Epithelial cell of proximal tubule (primary cell): ENCODE measurements at regions not wholly inside any gene's neighbourhood (a gene's known extent, or its start where the extent isn't known, plus 50 kb on each side); places are given as distances from the start of the nearest gene placed in this dataset.

ENCODE experiments used
- DNase-seq: peaks from one replicate; pipeline ENCODE4 v3.0.0-alpha.2; 2011; ENCODE audit warnings: low read depth
- H3K4me3 ChIP-seq: 2 replicates; pipeline ENCODE4 v1.5.1; 2011; ENCODE audit warnings: low read depth, mild to moderate bottlenecking, low read length
- CTCF ChIP-seq: conservative IDR thresholded peaks from 2 replicates; pipeline ENCODE4 v1.5.1; 2012; ENCODE audit warnings: low read depth, mild to moderate bottlenecking, low read length

GRCh38 chr12:58301730-58302122 lies 360.4 kb downstream of the ATP23 start:
- no peak for DNase-seq
- TF ChIP-seq CTCF: no peak
- H3K4me3 ChIP-seq: no peak overlapping the region

GRCh38 chr12:58302487-58303011 lies 361.2 kb downstream of the ATP23 start:
- no peak for DNase-seq
- no peak overlapping the region for H3K4me3 ChIP-seq
- peak; percentile 48 for TF ChIP-seq CTCF

- H3K4me3 ChIP-seq: no peak overlapping the region
- DNase-seq: no peak
- TF ChIP-seq CTCF: no peak
These were observed 365.1 kb downstream of the ATP23 start for GRCh38 chr12:58306266-58307000.

GRCh38 chr12:58309806-58310205 lies 368.4 kb downstream of the ATP23 start:
- no peak for TF ChIP-seq CTCF
- no peak overlapping the region for H3K4me3 ChIP-seq
- peak; percentile 72 for DNase-seq

GRCh38 chr12:58310368-58310767 lies 369.0 kb downstream of the ATP23 start:
- DNase-seq: peak; percentile 36
- H3K4me3 ChIP-seq: no peak overlapping the region
- peak; percentile 2 for TF ChIP-seq CTCF

- no peak overlapping the region for H3K4me3 ChIP-seq
- TF ChIP-seq CTCF: no peak
- peak; percentile 90 for DNase-seq
These were observed 369.6 kb downstream of the ATP23 start for GRCh38 chr12:58310809-58311622.
